Cardiac muscle cell (in vitro differentiated cells and primary cell): ENCODE measurements at regions not wholly inside any gene's neighbourhood (a gene's known extent, or its start where the extent isn't known, plus 50 kb on each side); places are given as distances from the start of the nearest gene placed in this dataset.

ENCODE experiments used
- DNase-seq, 2 donors: peaks; one replicate each; pipeline versions ENCODE4 v3.0.0 to v3.0.0-alpha.2; 2010 to 2017; ENCODE audit warnings: low read depth in 1 of 2, low spot score in 1 of 2
- H3K27ac ChIP-seq: fragments of 200-600 bp; sonication (generic); 2 replicates; pipeline ENCODE4 v1.5.1; 2016
- H3K27me3 ChIP-seq: fragments of 200-600 bp; sonication (generic); 2 replicates; pipeline ENCODE4 v1.6.0; 2016; ENCODE audit warnings: control low read depth
- H3K36me3 ChIP-seq: fragments of 200-600 bp; sonication (generic); 2 replicates; pipeline ENCODE4 v1.5.1; 2016; ENCODE audit warnings: control low read depth
- H3K4me1 ChIP-seq: fragments of 200-600 bp; sonication (generic); 2 replicates; pipeline ENCODE4 v1.8.1; 2017; ENCODE audit warnings: low read depth, mild to moderate bottlenecking, mixed run types
- H3K4me3 ChIP-seq: fragments of 200-600 bp; sonication (generic); 2 replicates; pipeline ENCODE4 v1.5.1; 2016; ENCODE audit warnings: mild to moderate bottlenecking
- H3K9me3 ChIP-seq: fragments of 200-600 bp; sonication (generic); 2 replicates; pipeline ENCODE4 v1.5.1; 2017; ENCODE audit warnings: low read depth, mild to moderate bottlenecking, control low read depth
- CTCF ChIP-seq: IDR thresholded peaks from 2 replicates; pipeline ENCODE4 v1.5.1; 2012; ENCODE audit warnings: low read depth, mild to moderate bottlenecking, low read length

DNA sequence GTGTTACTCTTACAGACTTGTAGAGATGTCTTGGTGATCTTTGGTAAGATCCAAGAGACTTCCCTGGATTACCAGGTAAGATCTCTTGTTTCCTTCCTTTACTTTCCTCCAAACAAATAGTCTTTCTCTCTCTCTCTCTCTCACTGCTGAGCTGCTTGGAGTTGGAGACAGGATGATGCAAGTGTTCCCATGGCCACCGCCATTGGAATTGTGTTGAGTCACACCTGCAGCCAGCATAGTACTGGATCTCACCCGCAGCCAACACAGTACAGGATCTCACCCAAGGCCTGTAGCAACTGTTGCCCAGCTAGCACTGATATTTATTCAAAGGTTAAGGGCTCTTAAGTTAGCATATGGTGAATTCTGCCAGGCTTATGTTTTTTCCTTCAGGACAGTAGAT, 1080.9 kb downstream of the FAT4 start:
- Histone ChIP-seq H3K27me3 (no peaks in the 10 kb centered on the region), H3K36me3 (no peaks in the 10 kb centered on the region), H3K4me3 (no peak overlapping the region), H3K9me3 (no peaks in the 10 kb centered on the region), H3K27ac (no peak overlapping the region), H3K4me1 (no peaks in the 10 kb centered on the region)
- no peak for DNase-seq
- no peak for TF ChIP-seq CTCF

DNA sequence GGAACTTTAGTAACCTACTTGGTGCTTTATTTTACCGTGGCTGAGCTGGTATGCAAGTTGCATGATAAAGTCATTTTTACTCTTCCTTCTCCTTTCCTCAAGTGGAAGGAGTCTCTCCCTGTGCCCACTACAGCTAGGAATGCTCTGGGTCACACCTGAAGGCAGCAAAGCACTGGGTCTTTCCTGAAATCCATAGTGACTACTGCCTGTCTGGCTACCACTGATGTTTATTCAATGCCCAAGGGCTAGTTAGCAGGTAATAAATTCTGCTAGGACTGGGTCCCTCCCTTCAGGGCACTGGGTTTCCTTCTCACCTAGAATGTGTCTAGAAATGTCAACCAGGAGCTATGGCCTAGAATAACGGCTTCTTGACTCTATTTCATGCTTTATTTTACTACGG, 1081.4 kb downstream of the FAT4 start:
- H3K27ac ChIP-seq = no peak overlapping the region
- no peaks in the 10 kb centered on the region for H3K4me1 ChIP-seq
- no peaks in the 10 kb centered on the region for H3K36me3 ChIP-seq
- no peak for TF ChIP-seq CTCF
- no peak for DNase-seq
- no peaks in the 10 kb centered on the region for H3K9me3 ChIP-seq
- H3K27me3 ChIP-seq = no peaks in the 10 kb centered on the region
- no peak overlapping the region for H3K4me3 ChIP-seq

GRCh38 chr4:126396703-126397102, 1081.9 kb downstream of the FAT4 start:
- no peaks in the 10 kb centered on the region for H3K4me1 ChIP-seq
- H3K27me3 ChIP-seq = no peaks in the 10 kb centered on the region
- DNase-seq = no peak
- H3K27ac ChIP-seq = no peak overlapping the region
- H3K36me3 ChIP-seq = no peaks in the 10 kb centered on the region
- no peak overlapping the region for H3K4me3 ChIP-seq
- TF ChIP-seq CTCF = no peak
- H3K9me3 ChIP-seq = no peaks in the 10 kb centered on the region

- no peak for TF ChIP-seq CTCF
Measured at GRCh38 chr4:126404549-126404948, 1089.8 kb downstream of the FAT4 start.

DNA sequence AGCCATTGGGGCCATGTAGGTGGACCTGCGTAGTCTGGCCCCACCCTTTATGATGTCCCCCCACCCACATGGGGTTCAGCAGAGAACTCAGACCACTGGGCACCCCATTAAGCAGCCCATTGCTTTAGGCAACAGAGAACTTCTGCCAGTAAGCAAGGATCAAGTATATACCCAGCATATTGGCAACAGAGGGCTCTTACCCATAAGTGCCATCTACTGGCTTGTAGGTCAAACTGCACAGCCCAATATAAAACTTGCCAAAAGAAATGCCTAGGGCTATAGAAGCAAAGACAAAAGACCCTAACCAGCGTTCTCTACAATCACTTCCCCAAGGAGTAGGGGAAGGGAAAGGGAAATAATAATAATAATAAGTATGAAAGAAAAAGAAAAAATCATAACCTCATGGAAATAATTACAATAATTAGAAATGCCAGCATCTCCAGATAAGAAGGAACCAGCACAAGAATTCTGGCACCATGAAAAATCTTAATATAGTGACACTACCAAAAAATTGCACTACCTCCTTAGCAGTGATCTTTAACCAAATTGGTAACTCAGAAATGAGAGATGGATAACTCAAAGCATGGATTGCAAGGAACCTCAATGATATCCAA, 1090.7 kb downstream of the FAT4 start:
- Histone ChIP-seq H3K36me3 (no peaks in the 10 kb centered on the region), H3K27me3 (no peaks in the 10 kb centered on the region), H3K27ac (no peak overlapping the region), H3K9me3 (no peaks in the 10 kb centered on the region), H3K4me3 (no peak overlapping the region), H3K4me1 (no peaks in the 10 kb centered on the region)
- peak; percentile 73 for TF ChIP-seq CTCF
- peak; percentile 36 to 65 for DNase-seq

More at GRCh38 chr4:126404549-126404948, 1089.8 kb downstream of the FAT4 start:
- Histone ChIP-seq H3K9me3 (no peaks in the 10 kb centered on the region), H3K4me1 (no peaks in the 10 kb centered on the region), H3K27me3 (no peaks in the 10 kb centered on the region), H3K4me3 (no peak overlapping the region), H3K36me3 (no peaks in the 10 kb centered on the region), H3K27ac (no peak overlapping the region)
- DNase-seq = no peak

DNA sequence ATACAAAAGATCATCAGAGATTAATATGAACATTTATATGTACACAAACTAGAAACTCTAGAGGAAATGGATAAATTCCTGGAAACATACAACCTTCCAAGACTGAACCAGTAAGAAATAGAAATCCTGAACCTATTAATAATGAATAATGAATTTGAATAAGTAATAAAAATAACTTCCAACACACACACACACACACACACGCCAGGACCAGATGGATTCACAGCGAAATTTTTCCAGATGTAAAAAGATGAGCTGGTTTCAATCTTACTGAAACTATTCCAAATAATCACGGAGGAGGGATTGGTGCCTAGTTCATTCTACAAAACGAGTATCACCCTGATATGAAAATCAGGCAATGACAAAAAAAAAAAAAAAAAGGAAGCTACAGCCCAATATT, 1095.0 kb downstream of the FAT4 start:
- Histone ChIP-seq H3K9me3 (no peaks in the 10 kb centered on the region), H3K27me3 (no peaks in the 10 kb centered on the region), H3K27ac (no peak overlapping the region), H3K36me3 (no peaks in the 10 kb centered on the region), H3K4me1 (no peaks in the 10 kb centered on the region), H3K4me3 (no peak overlapping the region)
- DNase-seq = no peak
- TF ChIP-seq CTCF = no peak
